Panc1 (cell line): ENCODE measurements at regions not wholly inside any gene's neighbourhood (a gene's known extent, or its start where the extent isn't known, plus 50 kb on each side); places are given as distances from the start of the nearest gene placed in this dataset.

Experiments used
- ATAC-seq: fragments of 200-7000 bp; cut with Tn5 transposase; 2 replicates; pipeline ENCODE4 v1.9.1; 2020; ENCODE audit warnings: mild to moderate bottlenecking, moderate library complexity
- BruUV-seq: library from RNA; stranded (reverse); fragments of 400-500 nt; replicated peaks from 2 replicates; lab custom pipeline; 2021; lab: Mats Ljungman, UMichigan
- CTCF ChIA-PET: fragments of 300-600 bp; sonication (Branson Sonifier 250); formaldehyde crosslinking; loops from one replicate; lab custom pipeline; 2022; ENCODE audit warnings: antibody characterized with exemption; lab: Charles Lee
- POLR2A ChIA-PET: fragments of 300-600 bp; sonication (Branson Sonifier 250); formaldehyde crosslinking; loops from one replicate; lab custom pipeline; 2022; ENCODE audit warnings: antibody characterized with exemption; lab: Charles Lee
- DNase-seq: peaks from one replicate; pipeline ENCODE4 v3.0.0-alpha.2; 2010; ENCODE audit warnings: low read depth, low spot score
- H3K27ac ChIP-seq: 2 replicates; pipeline ENCODE4 v1.5.1; 2011; ENCODE audit warnings: mild to moderate bottlenecking, low read length, inconsistent platforms
- H3K27me3 ChIP-seq: fragments of 200-500 bp; sonication (Bioruptor generic); 2 replicates; pipeline ENCODE4 v1.6.0; 2014; ENCODE audit warnings: low read length, inconsistent platforms; ENCODE audit not compliant: control insufficient read depth, insufficient read depth
- H3K36me3 ChIP-seq: fragments of 200-500 bp; sonication (Bioruptor generic); 2 replicates; pipeline ENCODE4 v1.5.1; 2014; ENCODE audit warnings: inconsistent platforms, mild to moderate bottlenecking, low read length, moderate library complexity; ENCODE audit not compliant: control insufficient read depth, insufficient read depth
- H3K4me1 ChIP-seq: 2 replicates; pipeline ENCODE4 v1.5.1; 2011; ENCODE audit warnings: inconsistent platforms, mild to moderate bottlenecking, low read length, moderate library complexity; ENCODE audit not compliant: control insufficient read depth, insufficient read depth
- H3K4me3 ChIP-seq, 2 experiments: 2 replicates each; pipeline ENCODE4 v1.5.1; 2011 to 2012; ENCODE audit warnings: low read depth in 2 of 2, low read length in 2 of 2, mild to moderate bottlenecking in 2 of 2, inconsistent platforms in 1 of 2, moderate library complexity in 1 of 2
- H3K9me3 ChIP-seq: fragments of 200-500 bp; sonication (Bioruptor generic); 2 replicates; pipeline ENCODE4 v1.5.1; 2014; ENCODE audit warnings: low read depth, mild to moderate bottlenecking, inconsistent platforms, low read length, moderate library complexity; ENCODE audit not compliant: control insufficient read depth, insufficient read depth
- CTCF ChIP-seq: fragments of 450-650 bp; IDR thresholded peaks from 2 replicates; pipeline ENCODE4 v1.5.1; 2017; ENCODE audit warnings: mild to moderate bottlenecking
- POLR2AphosphoS5 ChIP-seq: IDR thresholded peaks from 2 replicates; pipeline ENCODE4 v1.6.1; 2012; ENCODE audit warnings: mild to moderate bottlenecking, low read depth, low read length, moderate library complexity
- REST ChIP-seq, 2 experiments: IDR thresholded peaks; 2 replicates each; pipeline ENCODE4 v1.6.1; 2011 to 2012; ENCODE audit warnings: low read depth in 2 of 2, control low read depth in 1 of 2, low read length in 1 of 2, mild to moderate bottlenecking in 1 of 2, moderate library complexity in 1 of 2; ENCODE audit not compliant: insufficient read depth in 1 of 2
- SIN3A ChIP-seq: IDR thresholded peaks from 2 replicates; pipeline ENCODE4 v1.6.1; 2012; ENCODE audit warnings: low read depth, mild to moderate bottlenecking, low read length, moderate library complexity, borderline replicate concordance; ENCODE audit not compliant: insufficient read depth
- TCF7L2 ChIP-seq: IDR thresholded peaks from 2 replicates; pipeline ENCODE4 v1.6.1; 2011; ENCODE audit warnings: mild to moderate bottlenecking, low read depth, low read length, inconsistent platforms
- in situ Hi-C: cut with HindIII; loops from 2 replicates; pipeline ENCODE4 v1.10.0; 2016; ENCODE audit warnings: low sequenced_read_pairs, low pct_unique_long_range_greater_than_20kb
- intact Hi-C: fragments of 100-400 bp; cut with micrococcal nuclease; formaldehyde crosslinking; loops from one replicate; pipeline ENCODE4 v1.10.0; 2022; ENCODE audit not compliant: unreplicated experiment

- TF ChIP-seq CTCF (peak; percentile 54), POLR2AphosphoS5 (no peak)
- Histone ChIP-seq H3K4me1 (no peaks in the 10 kb centered on the region), H3K36me3 (no peaks in the 10 kb centered on the region), H3K27me3 (no peaks in the 10 kb centered on the region), H3K27ac (no peak overlapping the region), H3K4me3 (no peak overlapping the region), H3K9me3 (no peaks in the 10 kb centered on the region)
- intact Hi-C loops (loop anchor here (2.0 to 10.0 kb wide), 3 partner anchors 210 to 1457 kb away; no protein-coding TSS in a partner anchor), in situ Hi-C loops (no loop called here)
- CTCF ChIA-PET: interaction anchor here (0.5 to 1.3 kb wide), 2 partner anchors 56 to 679 kb away, joined by 3 to 20 read pairs; no protein-coding TSS in a partner anchor
- BruUV-seq: no TSS peak
- ATAC-seq (peak; percentile 69; the same call in 1 of the 2 replicates), DNase-seq (no peak)
- POLR2A ChIA-PET: no interaction called here
These were observed 286.9 kb upstream of the PRKD1 start for GRCh38 chr14:30214461-30215090.

GRCh38 chr14:30218907-30219306 lies 291.3 kb upstream of the PRKD1 start:
- ATAC-seq (no peak), DNase-seq (no peak)
- BruUV-seq: no TSS peak
- H3K9me3 ChIP-seq: no peaks in the 10 kb centered on the region
- POLR2A ChIA-PET: no interaction called here
- intact Hi-C loops: loop anchor here (10.0 kb wide), 1 partner anchor 214 kb away; no protein-coding TSS in a partner anchor
- CTCF ChIA-PET: no interaction called here
- no peak for TF ChIP-seq REST (IDR thresholded peaks at IDR 0.05; ENCODE audit: insufficient read depth in 1 of 2, low read depth in 2 of 2, low read length in 1 of 2)
- TF ChIP-seq TCF7L2: no peak
- TF ChIP-seq SIN3A: no peak
- no peak for TF ChIP-seq POLR2AphosphoS5
- no peak for TF ChIP-seq CTCF
- H3K4me1 ChIP-seq: peaks cover 24% of the 10 kb centered on the region
- H3K27me3 ChIP-seq: no peaks in the 10 kb centered on the region
- H3K4me3 ChIP-seq: no peak overlapping the region
- no peaks in the 10 kb centered on the region for H3K36me3 ChIP-seq
- H3K27ac ChIP-seq: no peak overlapping the region
- in situ Hi-C loops: no loop called here
